Nephron progenitor cell (in vitro differentiated cells): ENCODE measurements at regions not wholly inside any gene's neighbourhood (a gene's known extent, or its start where the extent isn't known, plus 50 kb on each side); places are given as distances from the start of the nearest gene placed in this dataset.

ENCODE experiments used
- DNase-seq: peaks from one replicate; pipeline ENCODE4 v3.0.0; 2021
- H3K27ac Mint-ChIP-seq: 2 replicates; pipeline ENCODE4 v1.8.0; 2021; ENCODE audit warnings: mild to moderate bottlenecking, moderate library complexity, mixed read lengths
- H3K27me3 Mint-ChIP-seq: 2 replicates; pipeline ENCODE4 v1.8.0; 2021; ENCODE audit warnings: mild to moderate bottlenecking, low read depth, mixed read lengths; ENCODE audit not compliant: poor library complexity
- H3K36me3 Mint-ChIP-seq: 2 replicates; pipeline ENCODE4 v1.8.0; 2021; ENCODE audit warnings: low read depth, mixed read lengths
- H3K4me1 Mint-ChIP-seq: 2 replicates; pipeline ENCODE4 v1.8.0; 2021; ENCODE audit warnings: mixed read lengths
- H3K4me3 Mint-ChIP-seq: 2 replicates; pipeline ENCODE4 v1.8.0; 2021; ENCODE audit warnings: mild to moderate bottlenecking, moderate library complexity, mixed read lengths
- H3K9me3 Mint-ChIP-seq: 2 replicates; pipeline ENCODE4 v1.8.0; 2021; ENCODE audit warnings: mild to moderate bottlenecking, moderate library complexity, mixed read lengths
- CTCF ChIP-seq: fragments of 200-600 bp; sonication (generic); IDR thresholded peaks from 2 replicates; pipeline ENCODE4 v1.5.0; 2021; ENCODE audit warnings: antibody characterized with exemption

GRCh38 chr18:38576916-38577315, 1011.3 kb upstream of the CELF4 start:
- Mint-ChIP-seq H3K36me3 (no peaks in the 10 kb centered on the region), H3K4me1 (no peaks in the 10 kb centered on the region), H3K9me3 (peaks cover 4% of the 10 kb centered on the region), H3K4me3 (no peak overlapping the region), H3K27me3 (peaks cover 6% of the 10 kb centered on the region), H3K27ac (no peak overlapping the region)
- no peak for DNase-seq
- no peak for TF ChIP-seq CTCF

GRCh38 chr18:38576349-38576748, 1010.8 kb upstream of the CELF4 start:
- no peak for DNase-seq
- Mint-ChIP-seq H3K36me3 (no peaks in the 10 kb centered on the region), H3K4me1 (no peaks in the 10 kb centered on the region), H3K27ac (no peak overlapping the region), H3K4me3 (no peak overlapping the region), H3K9me3 (peaks cover 4% of the 10 kb centered on the region), H3K27me3 (peaks cover 6% of the 10 kb centered on the region)
- TF ChIP-seq CTCF, result no peak

- peaks cover 6% of the 10 kb centered on the region for H3K27me3 Mint-ChIP-seq
- no peak for DNase-seq
- peaks cover 4% of the 10 kb centered on the region for H3K9me3 Mint-ChIP-seq
- no peak overlapping the region for H3K27ac Mint-ChIP-seq
- H3K36me3 Mint-ChIP-seq, result no peaks in the 10 kb centered on the region
- no peaks in the 10 kb centered on the region for H3K4me1 Mint-ChIP-seq
- TF ChIP-seq CTCF, result no peak
- no peak overlapping the region for H3K4me3 Mint-ChIP-seq
These were observed 1010.0 kb upstream of the CELF4 start for GRCh38 chr18:38575648-38576047.

GRCh38 chr18:38575023-38575422, 1009.4 kb upstream of the CELF4 start:
- H3K4me3 Mint-ChIP-seq, result no peak overlapping the region
- no peak overlapping the region for H3K27ac Mint-ChIP-seq
- H3K27me3 Mint-ChIP-seq, result peaks cover 6% of the 10 kb centered on the region
- no peaks in the 10 kb centered on the region for H3K36me3 Mint-ChIP-seq
- no peak for DNase-seq
- no peaks in the 10 kb centered on the region for H3K4me1 Mint-ChIP-seq
- TF ChIP-seq CTCF, result no peak
- peaks cover 4% of the 10 kb centered on the region for H3K9me3 Mint-ChIP-seq

GRCh38 chr18:38572554-38573111, 1007.0 kb upstream of the CELF4 start:
- H3K27me3 Mint-ChIP-seq, result peaks cover 6% of the 10 kb centered on the region
- H3K4me3 Mint-ChIP-seq, result no peak overlapping the region
- H3K4me1 Mint-ChIP-seq, result no peaks in the 10 kb centered on the region
- TF ChIP-seq CTCF, result no peak
- H3K27ac Mint-ChIP-seq, result no peak overlapping the region
- no peaks in the 10 kb centered on the region for H3K36me3 Mint-ChIP-seq
- H3K9me3 Mint-ChIP-seq, result peaks cover 4% of the 10 kb centered on the region
- no peak for DNase-seq

- Mint-ChIP-seq H3K27ac (no peak overlapping the region), H3K4me3 (no peak overlapping the region), H3K4me1 (no peaks in the 10 kb centered on the region), H3K9me3 (peaks cover 4% of the 10 kb centered on the region), H3K36me3 (no peaks in the 10 kb centered on the region), H3K27me3 (peaks cover 6% of the 10 kb centered on the region)
- no peak for TF ChIP-seq CTCF
- no peak for DNase-seq
These were observed 1006.1 kb upstream of the CELF4 start for GRCh38 chr18:38571651-38572050.
